Activated CD8-positive, alpha-beta memory T cell treated with anti-CD3 and anti-CD28 coated beads for 36 hours (primary cell): ENCODE measurements at regions not wholly inside any gene's neighbourhood (a gene's known extent, or its start where the extent isn't known, plus 50 kb on each side); places are given as distances from the start of the nearest gene placed in this dataset.

Experiments used
- CTCF ChIA-PET: fragments of 350-600 bp; sonication (Branson Sonifier 250); formaldehyde crosslinking; loops from one replicate; lab custom pipeline; 2021; ENCODE audit warnings: antibody characterized with exemption; lab: Charles Lee
- POLR2A ChIA-PET: fragments of 350-600 bp; sonication (Branson Sonifier 250); formaldehyde crosslinking; loops from one replicate; lab custom pipeline; 2021; ENCODE audit warnings: antibody characterized with exemption; lab: Charles Lee

GRCh38 chr2:16039823-16040222 lies 99.5 kb downstream of the MYCN start:
- CTCF ChIA-PET, result no interaction called here
- POLR2A ChIA-PET, result no interaction called here

GRCh38 chr2:16039055-16039454 lies 98.7 kb downstream of the MYCN start:
- CTCF ChIA-PET, result no interaction called here
- POLR2A ChIA-PET, result no interaction called here

- ChIA-PET POLR2A (no interaction called here), CTCF (no interaction called here)
Observed at GRCh38 chr2:16038621-16039020, 98.3 kb downstream of the MYCN start.

- ChIA-PET CTCF (no interaction called here), POLR2A (no interaction called here)
Observed at GRCh38 chr2:16037808-16038457, 97.6 kb downstream of the MYCN start.

GRCh38 chr2:16036951-16037350 lies 96.6 kb downstream of the MYCN start:
- POLR2A ChIA-PET, result no interaction called here
- CTCF ChIA-PET, result no interaction called here

GRCh38 chr2:16035747-16036745 lies 95.7 kb downstream of the MYCN start:
- CTCF ChIA-PET, result no interaction called here
- POLR2A ChIA-PET, result no interaction called here

- CTCF ChIA-PET, result no interaction called here
- POLR2A ChIA-PET, result no interaction called here
Observed at GRCh38 chr2:16034975-16035746, 94.8 kb downstream of the MYCN start.

- CTCF ChIA-PET, result no interaction called here
- POLR2A ChIA-PET, result no interaction called here
Observed at GRCh38 chr2:16034151-16034974, 94.0 kb downstream of the MYCN start.

GRCh38 chr2:16033032-16033293 lies 92.6 kb downstream of the MYCN start:
- ChIA-PET CTCF (no interaction called here), POLR2A (no interaction called here)

GRCh38 chr2:16032282-16033031 lies 92.1 kb downstream of the MYCN start:
- POLR2A ChIA-PET, result no interaction called here

GRCh38 chr2:16031848-16032159 lies 91.5 kb downstream of the MYCN start:
- ChIA-PET POLR2A (no interaction called here), CTCF (interaction anchor here (0.6 kb wide), 1 partner anchor 175 kb away, joined by 3 read pairs; no protein-coding TSS in a partner anchor)

More at GRCh38 chr2:16032282-16033031, 92.1 kb downstream of the MYCN start:
- CTCF ChIA-PET, result interaction anchor here (0.6 kb wide), 1 partner anchor 175 kb away, joined by 3 read pairs; no protein-coding TSS in a partner anchor

- CTCF ChIA-PET, result no interaction called here
- POLR2A ChIA-PET, result no interaction called here
Observed at GRCh38 chr2:16031058-16031847, 90.9 kb downstream of the MYCN start.

- CTCF ChIA-PET, result no interaction called here
- POLR2A ChIA-PET, result no interaction called here
Observed at GRCh38 chr2:16030206-16031057, 90.1 kb downstream of the MYCN start.

- ChIA-PET CTCF (no interaction called here), POLR2A (no interaction called here)
Observed at GRCh38 chr2:16028644-16029043, 88.3 kb downstream of the MYCN start.

- ChIA-PET CTCF (no interaction called here), POLR2A (no interaction called here)
Observed at GRCh38 chr2:16026816-16027501, 86.6 kb downstream of the MYCN start.

- CTCF ChIA-PET, result no interaction called here
- POLR2A ChIA-PET, result no interaction called here
Observed at GRCh38 chr2:16025876-16026640, 85.7 kb downstream of the MYCN start.
